Smooth muscle cell (in vitro differentiated cells): ENCODE measurements at regions not wholly inside any gene's neighbourhood (a gene's known extent, or its start where the extent isn't known, plus 50 kb on each side); places are given as distances from the start of the nearest gene placed in this dataset.

Source experiments
- DNase-seq: peaks from one replicate; lab custom pipeline; 2025; ENCODE audit not compliant: unreplicated experiment; lab: John Stamatoyannopoulos, UW
- H2AFZ ChIP-seq: fragments of 200-600 bp; sonication (generic); 2 replicates; pipeline ENCODE4 v1.6.0; 2016; ENCODE audit warnings: antibody characterized with exemption, low read depth, mild to moderate bottlenecking
- H3F3A ChIP-seq: fragments of 200-600 bp; sonication (generic); 2 replicates; pipeline ENCODE4 v1.6.0; 2017; ENCODE audit warnings: antibody characterized with exemption, low read depth
- H3K27ac ChIP-seq: fragments of 200-600 bp; sonication (generic); 2 replicates; pipeline ENCODE4 v1.5.1; 2016; ENCODE audit warnings: low read depth, mild to moderate bottlenecking
- H3K27me3 ChIP-seq: fragments of 200-600 bp; sonication (generic); 2 replicates; pipeline ENCODE4 v1.6.1; 2016; ENCODE audit warnings: low read depth, mild to moderate bottlenecking
- H3K36me3 ChIP-seq: fragments of 200-600 bp; sonication (generic); 2 replicates; pipeline ENCODE4 v1.5.1; 2016; ENCODE audit warnings: low read depth
- H3K4me1 ChIP-seq: fragments of 200-600 bp; sonication (generic); 2 replicates; pipeline ENCODE4 v1.5.1; 2016; ENCODE audit warnings: low read depth
- H3K4me2 ChIP-seq: fragments of 200-600 bp; sonication (generic); 2 replicates; pipeline ENCODE4 v1.6.0; 2016; ENCODE audit warnings: mild to moderate bottlenecking
- H3K4me3 ChIP-seq: fragments of 200-600 bp; sonication (generic); 2 replicates; pipeline ENCODE4 v1.5.1; 2016; ENCODE audit warnings: mild to moderate bottlenecking
- H3K79me2 ChIP-seq: fragments of 200-600 bp; sonication (generic); 2 replicates; pipeline ENCODE4 v1.6.0; 2016; ENCODE audit warnings: low read depth, mild to moderate bottlenecking
- H3K9ac ChIP-seq: fragments of 200-600 bp; sonication (generic); 2 replicates; pipeline ENCODE4 v1.6.0; 2016; ENCODE audit warnings: low read depth
- H3K9me3 ChIP-seq: fragments of 200-600 bp; sonication (generic); replicated peaks from 2 replicates; pipeline ENCODE4 v1.5.1; 2016; ENCODE audit warnings: low read depth
- H4K20me1 ChIP-seq: fragments of 200-600 bp; sonication (generic); 2 replicates; pipeline ENCODE4 v1.6.0; 2016; ENCODE audit warnings: low read depth
- WGBS: methylation state at CpG from one replicate; pipeline ENCODE4 v1.1.7; 2016; ENCODE audit warnings: low lambda C conversion rate; 5-methylcytosine and 5-hydroxymethylcytosine counted together
- TF ChIP-seq, protein P1 (sequence below): fragments of 200-600 bp; sonication (generic); IDR thresholded peaks from 2 replicates; pipeline ENCODE4 v1.5.1; 2017; ENCODE audit warnings: borderline replicate concordance, mild to moderate bottlenecking, antibody characterized with exemption; ENCODE audit not compliant: insufficient read depth, poor library complexity, severe bottlenecking

DNA sequence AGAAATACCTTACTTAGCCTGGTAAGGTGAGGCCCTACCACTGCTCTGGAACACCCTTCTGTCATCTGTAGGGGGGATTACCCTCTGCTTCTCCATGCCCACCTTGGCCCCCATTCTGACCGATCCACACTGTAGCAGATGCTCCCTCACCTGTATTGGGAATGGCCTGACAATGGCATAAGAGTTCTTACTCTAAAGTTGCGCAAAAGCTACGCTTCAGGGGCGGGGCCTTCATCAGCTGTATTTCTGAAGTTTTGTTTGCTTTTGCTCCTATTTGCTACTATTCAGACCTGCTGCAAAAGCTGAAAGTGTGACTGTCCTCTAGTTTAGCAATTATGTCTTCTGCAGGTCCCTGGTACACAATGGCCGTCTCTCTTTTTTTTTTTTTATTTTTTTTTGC is 252.6 kb downstream of the TLE3 start:
- H3K9me3 ChIP-seq = no peaks in the 10 kb centered on the region
- H3K4me1 ChIP-seq = no peaks in the 10 kb centered on the region
- H2AFZ ChIP-seq = no peak overlapping the region
- WGBS = 96% methylated on average over 5 of the region's 5 CpGs
- no peak overlapping the region for H3K27ac ChIP-seq
- no peak overlapping the region for H3K4me2 ChIP-seq
- no peak for DNase-seq
- no peaks in the 10 kb centered on the region for H3K79me2 ChIP-seq
- TF ChIP-seq, protein P1, sequence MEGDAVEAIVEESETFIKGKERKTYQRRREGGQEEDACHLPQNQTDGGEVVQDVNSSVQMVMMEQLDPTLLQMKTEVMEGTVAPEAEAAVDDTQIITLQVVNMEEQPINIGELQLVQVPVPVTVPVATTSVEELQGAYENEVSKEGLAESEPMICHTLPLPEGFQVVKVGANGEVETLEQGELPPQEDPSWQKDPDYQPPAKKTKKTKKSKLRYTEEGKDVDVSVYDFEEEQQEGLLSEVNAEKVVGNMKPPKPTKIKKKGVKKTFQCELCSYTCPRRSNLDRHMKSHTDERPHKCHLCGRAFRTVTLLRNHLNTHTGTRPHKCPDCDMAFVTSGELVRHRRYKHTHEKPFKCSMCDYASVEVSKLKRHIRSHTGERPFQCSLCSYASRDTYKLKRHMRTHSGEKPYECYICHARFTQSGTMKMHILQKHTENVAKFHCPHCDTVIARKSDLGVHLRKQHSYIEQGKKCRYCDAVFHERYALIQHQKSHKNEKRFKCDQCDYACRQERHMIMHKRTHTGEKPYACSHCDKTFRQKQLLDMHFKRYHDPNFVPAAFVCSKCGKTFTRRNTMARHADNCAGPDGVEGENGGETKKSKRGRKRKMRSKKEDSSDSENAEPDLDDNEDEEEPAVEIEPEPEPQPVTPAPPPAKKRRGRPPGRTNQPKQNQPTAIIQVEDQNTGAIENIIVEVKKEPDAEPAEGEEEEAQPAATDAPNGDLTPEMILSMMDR = no peak
- H3K27me3 ChIP-seq = no peaks in the 10 kb centered on the region
- H3K36me3 ChIP-seq = no peaks in the 10 kb centered on the region
- no peaks in the 10 kb centered on the region for H4K20me1 ChIP-seq
- no peak overlapping the region for H3K9ac ChIP-seq
- H3F3A ChIP-seq = peaks cover 11% of the 10 kb centered on the region
- H3K4me3 ChIP-seq = no peak overlapping the region

DNA sequence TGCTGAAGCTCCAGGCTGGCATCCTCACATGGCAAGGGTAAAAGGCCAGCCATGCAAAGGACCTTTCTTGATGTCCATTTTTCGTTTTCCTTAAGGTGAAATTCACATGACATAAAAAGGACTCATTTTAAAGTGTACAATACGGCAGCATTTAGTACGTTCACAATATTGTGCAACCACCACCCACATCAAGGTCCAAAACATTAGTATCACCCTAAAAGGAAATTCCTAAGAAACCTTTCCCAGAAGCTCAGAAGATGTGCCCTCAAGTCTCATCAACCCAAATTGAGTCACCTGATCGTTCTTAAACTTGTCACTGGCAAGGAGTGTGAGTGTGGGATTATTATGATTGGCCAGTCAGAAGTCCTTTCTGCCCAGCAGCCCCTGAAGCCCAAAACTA is 250.1 kb downstream of the TLE3 start:
- Histone ChIP-seq H3K79me2 (no peaks in the 10 kb centered on the region), H2AFZ (no peak overlapping the region), H3K4me2 (no peak overlapping the region), H3F3A (peaks cover 11% of the 10 kb centered on the region), H3K4me1 (peaks cover 14% of the 10 kb centered on the region), H3K27ac (no peak overlapping the region), H3K27me3 (no peaks in the 10 kb centered on the region), H4K20me1 (no peaks in the 10 kb centered on the region), H3K9ac (no peak overlapping the region), H3K9me3 (no peaks in the 10 kb centered on the region), H3K36me3 (no peaks in the 10 kb centered on the region), H3K4me3 (no peak overlapping the region)
- no peak for DNase-seq
- TF ChIP-seq, protein P1 = no peak
- 66% methylated on average over 4 of the region's 4 CpGs for WGBS

DNA sequence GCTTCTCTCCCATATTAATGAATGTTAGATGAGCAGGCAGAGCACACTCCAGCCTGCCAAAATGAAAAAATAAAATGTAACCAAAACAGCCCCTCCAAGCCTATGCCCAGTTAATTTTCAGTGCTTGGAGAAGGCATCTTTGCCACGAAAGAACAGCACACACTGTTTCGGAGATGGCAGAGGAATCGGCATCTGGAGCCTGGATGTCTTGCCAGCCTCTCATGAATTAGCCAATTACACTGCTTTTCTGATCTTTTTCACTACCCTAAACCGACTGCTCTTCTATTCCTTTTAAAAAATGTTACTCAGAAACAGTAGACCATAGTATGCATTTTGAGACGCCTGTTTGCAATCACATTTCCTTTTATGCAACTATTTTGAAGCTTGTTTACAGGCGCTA is 249.6 kb downstream of the TLE3 start:
- Histone ChIP-seq H3K4me2 (no peak overlapping the region), H3K9me3 (no peaks in the 10 kb centered on the region), H3K79me2 (no peaks in the 10 kb centered on the region), H4K20me1 (no peaks in the 10 kb centered on the region), H3K27me3 (no peaks in the 10 kb centered on the region), H3K27ac (no peak overlapping the region), H2AFZ (no peak overlapping the region), H3K9ac (no peak overlapping the region), H3F3A (peaks cover 11% of the 10 kb centered on the region), H3K4me3 (no peak overlapping the region), H3K36me3 (no peaks in the 10 kb centered on the region), H3K4me1 (peaks cover 19% of the 10 kb centered on the region)
- TF ChIP-seq, protein P1 = no peak
- no peak for DNase-seq
- whole genome bisulfite sequencing = 84% methylated on average over 6 of the region's 6 CpGs

DNA sequence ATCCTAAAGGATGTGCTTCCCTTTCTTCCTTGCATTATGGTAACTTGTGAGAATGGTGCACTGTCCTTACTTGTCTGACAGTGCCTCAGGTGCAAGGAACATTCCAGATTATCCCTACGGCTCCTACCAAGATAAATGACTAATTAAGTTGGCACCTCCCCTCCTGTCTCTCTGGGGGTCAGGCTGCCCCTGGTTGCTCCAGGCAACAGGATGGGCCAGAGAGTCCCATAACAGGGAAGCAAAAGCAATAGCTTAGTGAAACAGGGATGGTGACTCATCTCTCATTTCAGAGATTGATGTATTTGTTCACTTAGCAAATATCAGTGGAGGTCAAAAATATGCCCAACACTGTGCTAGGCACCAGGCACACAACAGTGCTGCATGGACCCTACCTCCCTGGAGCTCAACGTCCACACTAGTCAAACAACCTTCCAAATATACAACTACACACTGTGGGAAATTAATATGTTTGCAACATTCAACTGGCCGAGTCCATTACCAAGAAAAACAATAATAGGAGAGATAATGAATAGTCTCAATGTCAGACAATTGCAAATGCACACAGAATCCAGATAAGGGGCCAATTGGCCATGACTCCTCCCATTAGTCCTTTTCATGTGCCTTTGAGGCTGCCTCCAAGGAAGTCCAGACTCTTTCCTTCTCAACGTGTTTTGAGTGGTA is 249.0 kb downstream of the TLE3 start:
- Histone ChIP-seq H3K27ac (peak overlapping the region; percentile 8), H3K79me2 (no peaks in the 10 kb centered on the region), H3K4me1 (peaks cover 20% of the 10 kb centered on the region), H3K4me3 (no peak overlapping the region), H3K4me2 (no peak overlapping the region), H3K9me3 (no peaks in the 10 kb centered on the region), H3F3A (peaks cover 11% of the 10 kb centered on the region), H2AFZ (no peak overlapping the region), H3K9ac (no peak overlapping the region), H4K20me1 (no peaks in the 10 kb centered on the region), H3K27me3 (no peaks in the 10 kb centered on the region), H3K36me3 (no peaks in the 10 kb centered on the region)
- TF ChIP-seq, protein P1 = no peak
- no peak for DNase-seq
- WGBS = 61% methylated on average over 4 of the region's 4 CpGs
